HG03342 (cell line): ENCODE measurements at regions not wholly inside any gene's neighbourhood (a gene's known extent, or its start where the extent isn't known, plus 50 kb on each side); places are given as distances from the start of the nearest gene placed in this dataset.
A peak's percentile ranks its signal among the peaks of the same experiment; 100 is the strongest.

Experiments
- ATAC-seq: cut with Tn5 transposase; IDR thresholded peaks from one replicate; pipeline ENCODE4 v1.9.1; 2021; ENCODE audit warnings: mild to moderate bottlenecking, moderate library complexity; ENCODE audit not compliant: unreplicated experiment

DNA sequence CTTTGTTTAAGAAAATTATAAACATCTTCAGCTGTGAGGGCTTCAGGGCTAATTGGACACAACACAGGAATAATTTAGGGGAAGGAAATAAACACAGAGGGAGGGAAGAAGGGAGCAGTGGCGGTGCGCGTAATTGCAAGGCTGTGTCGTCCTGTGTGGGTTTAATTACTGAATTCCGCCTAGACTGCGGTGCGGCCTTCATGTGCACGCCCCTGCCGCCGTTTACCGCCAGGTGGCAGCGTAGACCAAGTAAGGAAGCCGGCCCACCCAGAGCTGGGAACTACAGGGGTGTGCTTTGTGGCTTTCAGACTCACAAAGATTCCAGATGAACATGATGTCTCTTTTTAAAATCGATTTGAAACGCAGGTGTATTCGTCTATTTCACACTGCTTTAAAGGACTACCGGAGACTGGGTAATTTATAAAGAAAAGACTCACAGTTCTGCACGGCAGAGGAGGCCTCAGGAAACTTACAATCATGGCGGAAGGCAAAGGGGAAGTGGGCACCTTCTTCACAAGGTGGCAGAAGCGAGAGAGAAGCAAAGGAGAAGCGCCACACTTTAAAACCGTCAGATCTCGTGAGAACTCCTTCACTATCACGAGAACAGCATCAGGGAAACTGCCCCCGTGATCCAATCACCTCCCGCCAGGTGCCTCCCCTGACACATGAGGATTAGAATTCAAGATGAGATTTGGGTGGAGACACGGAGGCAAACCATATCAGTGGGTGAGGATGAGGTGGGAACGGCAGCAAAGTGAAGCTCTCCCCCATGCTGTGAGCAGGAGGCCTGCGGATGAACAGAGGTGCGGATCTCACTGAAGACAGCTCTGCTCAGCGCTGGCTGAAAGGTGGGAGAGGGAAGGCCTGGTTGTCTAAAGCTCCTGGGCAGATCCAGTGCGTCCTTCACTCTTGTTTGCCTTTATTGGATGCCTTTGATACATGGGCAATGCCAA, 222.0 kb upstream of the PDE10A start:
- ATAC-seq, result peak; percentile 94

- no peak for ATAC-seq
Measured at GRCh38 chr6:165883851-165884640, 221.0 kb upstream of the PDE10A start.

- no peak for ATAC-seq
Measured at GRCh38 chr6:165881806-165882205, 218.8 kb upstream of the PDE10A start.

- ATAC-seq, result no peak
Measured at GRCh38 chr6:165880686-165881085, 217.6 kb upstream of the PDE10A start.

GRCh38 chr6:165877773-165878172, 214.7 kb upstream of the PDE10A start:
- no peak for ATAC-seq

- no peak for ATAC-seq
Measured at GRCh38 chr6:165877192-165877591, 214.2 kb upstream of the PDE10A start.

DNA sequence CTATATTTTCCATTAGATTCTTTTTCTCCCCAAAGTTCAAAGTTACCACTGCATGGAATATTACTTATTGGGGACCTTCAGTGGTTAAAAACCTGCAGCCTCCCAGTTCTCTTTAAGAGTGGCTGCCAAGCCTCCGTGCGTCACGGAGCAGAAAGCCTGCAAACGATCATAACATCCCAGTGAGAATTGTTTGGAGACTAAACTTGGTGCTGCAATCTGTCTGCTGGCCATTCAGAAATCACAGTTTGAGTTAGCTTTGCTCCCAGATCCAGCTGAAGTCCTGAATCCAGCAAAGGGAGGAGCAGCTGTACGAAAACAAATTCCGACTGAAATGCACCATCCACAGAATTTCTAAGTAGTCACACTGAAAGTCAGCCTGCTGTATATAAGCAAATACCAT, 213.5 kb upstream of the PDE10A start:
- no peak for ATAC-seq

GRCh38 chr6:165875946-165876345, 212.9 kb upstream of the PDE10A start:
- no peak for ATAC-seq

GRCh38 chr6:165873976-165874375, 210.9 kb upstream of the PDE10A start:
- no peak for ATAC-seq

DNA sequence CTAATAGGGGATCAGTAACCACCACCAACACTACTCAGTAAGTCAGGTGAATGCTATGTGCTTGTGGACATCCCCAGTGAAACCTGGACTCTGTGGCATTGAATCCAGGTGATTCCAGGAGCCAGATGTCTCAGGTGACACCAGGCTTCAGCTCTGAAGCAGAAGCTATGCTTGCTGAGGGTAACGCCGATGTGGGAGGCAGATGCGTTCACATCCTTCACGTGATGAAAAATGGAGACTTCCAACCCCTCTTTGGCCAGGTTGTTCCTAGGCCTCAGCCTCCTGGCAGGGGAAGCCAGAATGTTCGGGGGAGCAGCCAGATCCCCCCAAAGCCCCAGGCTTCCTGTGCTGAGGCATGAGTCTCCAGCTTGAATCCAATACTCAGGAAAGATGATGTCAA, 209.8 kb upstream of the PDE10A start:
- ATAC-seq, result no peak

DNA sequence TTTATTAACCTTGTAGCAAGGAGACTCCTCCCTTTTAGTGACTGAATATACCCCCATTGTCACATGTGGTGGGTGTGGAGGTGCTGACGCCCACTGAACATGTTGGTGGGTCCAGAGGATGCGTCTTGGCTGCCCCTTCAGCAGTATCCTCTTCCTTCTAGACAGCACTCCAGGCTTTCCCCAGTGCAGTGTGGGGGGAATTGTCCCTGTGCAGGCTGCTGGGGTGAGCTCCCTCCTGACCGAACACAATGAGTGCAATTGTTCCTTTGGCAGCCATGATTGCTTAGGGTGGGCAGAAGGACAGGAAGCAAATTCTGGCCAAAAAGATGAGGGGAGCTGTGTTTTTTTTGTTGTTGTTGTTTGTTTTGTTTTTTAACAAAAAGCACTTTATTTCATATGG, 209.3 kb upstream of the PDE10A start:
- ATAC-seq, result no peak

GRCh38 chr6:165871571-165871970, 208.5 kb upstream of the PDE10A start:
- ATAC-seq, result no peak

- ATAC-seq, result no peak
Measured at GRCh38 chr6:165869526-165869925, 206.5 kb upstream of the PDE10A start.

DNA sequence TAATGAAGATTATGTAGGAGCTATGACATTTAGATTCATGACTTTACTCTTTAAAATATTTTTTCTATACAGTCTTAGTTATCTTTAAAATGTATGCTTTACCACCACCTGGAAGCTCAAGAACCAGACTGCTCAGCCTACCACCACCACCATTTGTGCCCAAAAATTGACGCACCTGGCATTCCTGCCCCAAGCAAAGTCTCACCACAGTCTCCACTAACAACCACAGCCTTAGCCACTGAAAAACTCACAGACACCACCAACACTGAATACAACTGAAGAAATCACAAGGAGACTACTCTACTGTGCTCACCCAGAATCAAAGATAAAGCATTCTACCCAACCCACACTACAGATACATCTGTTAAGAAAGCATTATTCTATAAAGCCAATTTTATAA, 201.9 kb upstream of the PDE10A start:
- ATAC-seq, result no peak

DNA sequence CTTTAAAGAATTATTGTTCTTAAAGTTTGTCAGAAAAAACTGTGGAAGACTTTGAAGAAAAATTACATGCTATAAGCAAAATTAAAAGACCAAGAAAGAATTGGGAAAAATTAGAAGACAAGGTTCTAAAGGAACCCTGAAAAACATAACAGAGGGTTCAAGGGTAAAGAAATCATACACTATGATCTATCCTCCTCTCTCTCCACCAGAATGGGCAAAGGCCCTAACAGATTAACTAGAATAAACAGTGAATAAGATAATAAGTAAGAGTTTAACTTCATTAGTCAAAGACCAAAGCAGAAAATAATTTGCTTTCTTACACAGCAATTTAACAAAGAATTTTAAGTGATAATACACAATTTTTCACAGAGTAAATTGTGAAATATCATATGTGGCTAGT, 201.2 kb upstream of the PDE10A start:
- ATAC-seq, result no peak

GRCh38 chr6:165863801-165864200, 200.8 kb upstream of the PDE10A start:
- ATAC-seq, result no peak

DNA sequence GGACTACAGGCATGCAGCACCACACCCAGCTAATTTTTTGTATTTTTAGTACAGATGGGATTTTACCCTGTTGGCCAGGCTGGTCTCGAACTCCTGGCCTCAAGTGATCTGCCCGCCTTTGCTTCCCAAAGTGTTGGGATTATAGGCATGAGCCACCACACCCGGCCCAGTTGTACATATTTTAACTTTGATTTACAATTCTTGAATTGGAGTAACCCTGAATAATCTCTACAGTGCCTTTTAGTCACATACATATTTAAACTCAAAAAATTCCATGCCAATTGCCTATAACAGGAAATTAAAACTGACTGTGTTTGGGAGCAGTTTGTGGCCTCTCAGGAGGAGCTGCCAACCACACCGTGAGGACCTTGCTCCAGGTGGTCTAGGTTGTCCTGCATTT, 199.8 kb upstream of the PDE10A start:
- ATAC-seq, result no peak

DNA sequence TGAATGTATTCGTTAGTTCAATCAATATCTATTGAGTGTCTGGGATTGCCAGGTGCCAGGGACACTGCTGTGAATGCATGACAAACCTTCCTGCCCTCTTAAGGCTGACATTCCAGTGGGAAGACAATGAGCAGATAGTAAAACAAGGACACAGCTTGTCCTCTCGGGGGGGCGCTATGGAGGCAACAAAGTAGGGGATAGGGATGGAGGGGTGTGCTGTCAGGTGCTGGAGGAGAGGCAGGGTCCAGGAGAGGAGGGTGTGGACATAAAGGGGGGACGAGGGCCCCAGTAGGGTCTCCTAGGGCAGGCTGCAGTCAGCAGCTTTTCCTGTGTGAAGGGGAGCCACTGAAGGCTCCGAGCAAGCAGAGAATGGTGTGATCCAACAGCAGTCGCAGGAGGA, 198.2 kb upstream of the PDE10A start:
- ATAC-seq, result no peak

- ATAC-seq, result no peak
Measured at GRCh38 chr6:165858586-165858985, 195.5 kb upstream of the PDE10A start.

DNA sequence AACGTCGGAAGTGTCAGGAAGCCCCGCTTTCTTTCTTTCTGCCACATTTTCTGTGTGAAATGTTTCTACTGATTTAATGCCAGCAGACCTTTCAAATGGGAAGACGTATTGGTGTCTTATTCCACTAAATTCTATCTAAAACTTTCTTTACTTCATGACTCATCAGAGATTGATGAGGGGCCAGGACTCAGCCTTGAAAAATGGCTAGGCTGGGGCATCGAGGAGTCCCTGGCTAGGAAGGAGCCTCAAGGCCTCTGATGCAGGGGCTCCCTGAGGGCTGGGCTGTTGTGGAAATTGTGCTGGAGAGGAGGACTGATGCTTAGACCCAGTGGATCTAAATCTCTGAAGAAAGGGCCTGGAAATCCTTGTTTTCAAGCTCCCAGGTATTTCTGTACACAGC, 192.8 kb upstream of the PDE10A start:
- ATAC-seq, result no peak

- ATAC-seq, result no peak
Measured at GRCh38 chr6:165854863-165855593, 192.0 kb upstream of the PDE10A start.
